NCI-H748 treated with DMSO at 0.1 percent for 48 hours (cell line): ENCODE measurements at regions not wholly inside any gene's neighbourhood (a gene's known extent, or its start where the extent isn't known, plus 50 kb on each side); places are given as distances from the start of the nearest gene placed in this dataset.
A peak's percentile ranks its signal among the peaks of the same experiment; 100 is the strongest.

Source experiments
- DNase-seq: peaks from one replicate; lab custom pipeline; 2025; lab: John Stamatoyannopoulos, UW

GRCh38 chr7:136807598-136807997, 60.9 kb upstream of the CHRM2 start:
- DNase-seq = no peak

- DNase-seq = no peak
These were observed 65.4 kb upstream of the CHRM2 start for GRCh38 chr7:136803028-136803427.

GRCh38 chr7:136783934-136784333, 84.5 kb upstream of the CHRM2 start:
- DNase-seq = no peak

- no peak for DNase-seq
These were observed 126.5 kb upstream of the CHRM2 start for GRCh38 chr7:136741941-136742340.

- no peak for DNase-seq
These were observed 139.5 kb upstream of the CHRM2 start for GRCh38 chr7:136728945-136729344.

- DNase-seq = no peak
These were observed 142.0 kb upstream of the CHRM2 start for GRCh38 chr7:136726460-136726859.

GRCh38 chr7:136717910-136718557, 150.4 kb upstream of the CHRM2 start:
- no peak for DNase-seq

- no peak for DNase-seq
These were observed 154.4 kb upstream of the CHRM2 start for GRCh38 chr7:136714062-136714461.

- DNase-seq = no peak
These were observed 157.7 kb upstream of the CHRM2 start for GRCh38 chr7:136710751-136711150.

GRCh38 chr7:136709876-136710275, 158.6 kb upstream of the CHRM2 start:
- no peak for DNase-seq

- no peak for DNase-seq
These were observed 165.5 kb upstream of the CHRM2 start for GRCh38 chr7:136702913-136703312.

GRCh38 chr7:136698977-136699376, 169.5 kb upstream of the CHRM2 start:
- no peak for DNase-seq

- DNase-seq = no peak
These were observed 170.2 kb upstream of the CHRM2 start for GRCh38 chr7:136698231-136698630.

- DNase-seq = no peak
These were observed 171.2 kb upstream of the CHRM2 start for GRCh38 chr7:136697271-136697670.

GRCh38 chr7:136693166-136694119, 175.0 kb upstream of the CHRM2 start:
- DNase-seq = no peak

GRCh38 chr7:136692221-136692620, 176.2 kb upstream of the CHRM2 start:
- DNase-seq = no peak

- no peak for DNase-seq
These were observed 179.9 kb upstream of the CHRM2 start for GRCh38 chr7:136688601-136689000.

GRCh38 chr7:136687693-136688322, 180.6 kb upstream of the CHRM2 start:
- peak; percentile 3 for DNase-seq

- DNase-seq = no peak
These were observed 182.8 kb upstream of the CHRM2 start for GRCh38 chr7:136685501-136686173.

GRCh38 chr7:136677471-136678365, 190.7 kb upstream of the CHRM2 start:
- peak; percentile 14 for DNase-seq

- DNase-seq = no peak
These were observed 200.9 kb upstream of the CHRM2 start for GRCh38 chr7:136667584-136667983.
